Posterior vena cava (tissue), 2 donors: ENCODE measurements at regions not wholly inside any gene's neighbourhood (a gene's known extent, or its start where the extent isn't known, plus 50 kb on each side); places are given as distances from the start of the nearest gene placed in this dataset.

Source experiments
- DNase-seq: peaks from one replicate; pipeline ENCODE4 v3.0.0-alpha.2; 2020; ENCODE audit warnings: low spot score
- intact Hi-C, 2 donors: fragments of 100-400 bp; cut with DNase I; formaldehyde crosslinking; loops; one replicate each; pipeline versions ENCODE4 v1.14.1 to v1.14.2; 2022 to 2023
- donor health status: DM: yes; HTN: yes; CAD: no.
- donor health status: DM: yes; HTN: yes; CAD: no.

DNA sequence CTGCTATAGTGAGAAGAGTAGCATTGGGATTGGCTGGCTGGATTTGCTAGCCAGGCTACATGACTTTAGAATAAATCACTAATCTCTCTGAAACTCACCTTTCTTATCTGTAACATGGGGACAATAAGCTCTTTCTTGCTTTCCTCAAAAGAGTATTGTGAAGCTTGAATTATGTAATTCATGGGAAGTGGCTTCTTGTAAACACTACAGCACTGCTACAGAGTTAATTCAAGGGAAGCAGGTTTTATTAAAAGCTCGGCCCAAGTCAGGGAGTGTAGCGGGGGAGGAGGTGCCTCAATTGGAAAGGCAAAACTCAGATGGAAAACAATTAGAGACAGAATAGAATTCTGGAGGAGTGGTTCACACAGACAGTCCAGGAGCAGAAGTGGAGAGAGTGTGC lies 100.9 kb upstream of the CELF4 start:
- DNase-seq = no peak
- intact Hi-C loops = no loop called here

DNA sequence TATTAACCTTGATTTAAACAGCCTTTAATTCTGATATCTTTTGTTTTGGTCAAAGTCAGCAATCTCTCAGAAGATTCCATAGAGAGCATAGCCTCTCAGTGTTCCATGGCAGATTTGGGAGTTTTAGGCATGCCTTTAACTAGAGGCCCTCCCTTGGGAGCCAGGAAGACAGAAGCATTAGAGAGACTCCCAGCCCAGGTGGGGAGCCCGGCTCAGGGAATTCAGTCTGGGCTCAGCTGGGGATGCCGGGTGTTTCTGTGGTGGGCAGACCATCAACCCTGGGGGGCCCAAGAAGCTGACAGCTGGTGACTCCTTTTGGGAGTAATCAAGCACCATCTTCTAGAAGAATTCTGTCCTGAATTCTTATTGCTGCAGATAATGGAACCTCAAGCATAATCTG lies 99.7 kb upstream of the CELF4 start:
- intact Hi-C loops = no loop called here
- DNase-seq = no peak

DNA sequence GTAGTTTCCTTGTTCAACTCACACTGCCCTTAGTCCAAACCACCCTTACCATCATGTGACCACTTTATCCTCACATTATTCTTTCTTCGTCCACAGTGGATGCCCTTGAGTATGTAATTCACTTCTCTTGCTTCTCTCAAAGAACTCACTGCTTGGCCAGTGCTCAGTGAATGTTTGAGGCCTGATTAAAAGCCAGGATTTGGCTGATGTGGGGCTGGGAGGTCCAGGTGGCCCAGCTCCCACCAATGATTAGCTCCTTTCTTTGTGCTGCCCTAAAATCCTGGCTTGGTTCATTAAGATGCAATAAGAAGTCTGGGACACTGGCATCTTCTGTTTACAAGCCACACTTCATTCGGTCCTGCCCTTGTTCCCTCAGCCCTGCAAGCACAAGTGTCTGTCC lies 97.8 kb upstream of the CELF4 start:
- no peak for DNase-seq
- intact Hi-C loops = no loop called here

DNA sequence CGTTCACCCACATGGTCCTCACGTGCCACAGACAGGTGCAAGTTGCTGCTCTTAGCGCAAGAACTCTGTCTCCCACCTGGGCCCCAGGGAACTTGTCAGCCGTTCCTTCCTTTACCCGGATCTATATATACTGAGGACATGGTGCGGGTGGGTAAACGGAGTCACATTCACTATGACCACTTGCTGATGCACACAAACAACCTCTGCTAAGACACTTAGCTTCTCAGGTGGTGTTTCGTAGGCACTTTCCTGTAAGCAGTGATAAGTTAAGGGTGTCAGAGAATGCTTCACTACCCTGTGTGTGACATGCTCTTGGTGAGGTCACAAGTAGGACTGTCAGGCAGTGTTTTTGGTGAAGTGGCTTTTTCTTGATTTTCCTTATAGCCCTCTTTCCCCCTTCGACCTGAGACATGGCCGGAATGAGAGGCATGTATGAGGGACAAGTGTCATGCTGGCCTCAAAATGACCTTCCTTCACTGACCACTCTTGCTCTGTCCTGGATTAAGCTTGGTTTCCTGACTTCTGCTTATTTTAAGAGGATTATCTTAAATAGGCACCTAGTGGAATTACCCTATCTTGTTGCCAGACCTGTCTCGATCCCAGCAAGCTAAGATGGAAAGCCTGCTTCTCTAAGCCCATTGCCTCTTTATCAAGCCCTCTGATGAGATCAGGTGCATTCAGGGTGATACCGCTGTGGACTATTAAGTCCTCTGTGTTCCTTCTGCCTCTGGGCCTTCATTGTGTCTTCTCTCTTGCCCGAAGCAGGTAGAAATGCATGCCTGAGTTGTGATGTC lies 97.1 kb upstream of the CELF4 start:
- intact Hi-C loops = no loop called here

DNA sequence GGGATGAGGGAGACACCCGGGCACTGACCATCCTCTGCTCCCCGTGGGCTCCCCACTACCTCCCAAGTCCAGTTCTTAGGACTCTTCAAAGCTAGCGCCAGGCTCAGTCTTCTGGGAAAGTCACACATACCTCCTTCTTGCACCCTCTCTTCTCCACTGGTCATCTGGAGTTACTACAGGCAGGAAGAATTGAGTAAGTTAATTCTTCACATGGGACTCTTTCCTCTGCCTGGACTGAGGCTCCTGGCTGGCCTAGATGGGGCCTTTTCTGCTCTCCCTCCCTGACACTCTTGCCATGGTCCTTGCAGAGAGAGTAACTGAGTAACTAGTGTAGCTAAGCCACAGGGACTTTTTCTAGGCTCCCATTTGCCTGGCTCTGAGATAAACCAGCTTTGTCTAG lies 96.5 kb upstream of the CELF4 start:
- intact Hi-C loops = no loop called here
- DNase-seq = no peak

More for the DNA sequence above, 97.1 kb upstream of the CELF4 start:
- no peak for DNase-seq

DNA sequence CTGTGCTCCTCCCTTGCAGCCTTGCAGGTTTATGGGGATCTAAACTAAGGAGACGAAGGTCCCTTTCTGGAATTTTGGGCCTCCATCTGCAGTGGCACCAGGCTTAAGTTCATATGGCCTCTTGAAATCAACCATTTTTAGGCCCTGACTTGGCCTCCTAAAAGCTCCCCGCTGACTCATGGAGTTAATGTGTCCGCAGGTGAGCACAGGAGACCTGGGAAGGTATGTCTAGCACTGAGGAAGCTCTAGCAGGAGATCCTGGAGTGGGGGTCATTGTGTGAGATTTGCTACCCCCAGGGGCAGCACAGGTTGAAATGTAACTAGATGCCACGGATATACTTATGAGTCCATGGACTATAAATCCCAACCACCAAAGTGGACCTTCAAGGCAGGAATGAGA lies 95.9 kb upstream of the CELF4 start:
- intact Hi-C loops = no loop called here
- DNase-seq = no peak

DNA sequence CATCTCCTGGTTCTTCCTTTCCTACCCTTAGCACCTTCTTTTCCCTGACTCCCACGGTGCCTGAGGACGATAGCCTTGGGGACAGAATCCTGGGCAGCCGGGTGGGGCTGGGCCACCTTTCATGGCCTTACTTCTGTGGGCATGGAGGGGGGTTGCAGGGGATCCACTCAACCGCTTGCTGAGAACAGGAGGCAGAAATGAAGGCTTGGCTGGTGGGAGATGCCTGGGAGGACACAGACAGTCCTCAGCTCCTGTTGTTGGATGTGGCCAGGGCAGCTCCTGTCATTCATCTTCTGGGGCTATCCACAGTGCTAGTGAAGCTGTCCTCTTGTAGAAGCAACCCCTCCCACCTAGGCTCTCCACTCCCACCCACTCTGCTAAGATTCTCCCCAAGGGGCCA lies 95.5 kb upstream of the CELF4 start:
- no peak for DNase-seq
- intact Hi-C loops = no loop called here

DNA sequence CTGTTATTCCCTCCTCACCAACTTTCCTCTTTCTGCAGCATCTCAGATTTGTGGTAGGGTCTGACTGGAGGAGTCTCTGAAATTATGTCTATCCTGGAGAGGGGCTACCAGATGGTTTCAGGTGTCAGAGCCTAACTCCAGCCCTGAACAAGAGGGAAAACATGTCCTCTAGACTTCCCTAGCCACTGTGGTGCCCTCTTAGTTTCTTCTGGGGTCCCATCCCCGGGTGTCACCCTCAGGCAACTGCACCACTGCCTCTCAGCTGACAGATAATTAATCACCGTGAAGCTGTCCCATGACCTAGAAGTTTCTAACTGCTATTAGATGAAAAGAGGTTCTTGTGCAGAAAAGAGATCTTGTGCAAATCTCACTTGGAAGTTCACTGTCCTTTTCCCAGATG lies 95.1 kb upstream of the CELF4 start:
- no peak for DNase-seq
- intact Hi-C loops = no loop called here

DNA sequence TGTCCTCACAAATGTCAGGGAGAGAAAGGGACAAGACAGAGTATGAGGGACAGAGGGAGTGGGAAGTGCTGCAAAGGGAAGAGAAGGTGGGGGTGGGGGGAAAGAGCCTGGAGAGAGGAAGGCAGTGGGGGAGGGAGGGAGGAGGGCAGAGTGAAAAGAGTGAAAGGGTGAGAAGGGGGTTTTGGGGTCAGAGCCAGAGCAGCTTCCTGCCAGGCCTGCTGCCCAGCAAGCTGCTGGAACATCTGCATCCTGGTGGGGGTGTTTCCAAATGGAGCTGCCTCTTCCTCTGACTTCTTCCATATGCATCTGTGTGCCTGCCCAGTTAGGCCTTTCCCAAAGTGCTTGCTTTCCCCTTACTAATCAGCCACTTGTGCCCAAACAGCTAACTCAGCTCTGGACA lies 94.3 kb upstream of the CELF4 start:
- DNase-seq = no peak
- intact Hi-C loops = no loop called here

DNA sequence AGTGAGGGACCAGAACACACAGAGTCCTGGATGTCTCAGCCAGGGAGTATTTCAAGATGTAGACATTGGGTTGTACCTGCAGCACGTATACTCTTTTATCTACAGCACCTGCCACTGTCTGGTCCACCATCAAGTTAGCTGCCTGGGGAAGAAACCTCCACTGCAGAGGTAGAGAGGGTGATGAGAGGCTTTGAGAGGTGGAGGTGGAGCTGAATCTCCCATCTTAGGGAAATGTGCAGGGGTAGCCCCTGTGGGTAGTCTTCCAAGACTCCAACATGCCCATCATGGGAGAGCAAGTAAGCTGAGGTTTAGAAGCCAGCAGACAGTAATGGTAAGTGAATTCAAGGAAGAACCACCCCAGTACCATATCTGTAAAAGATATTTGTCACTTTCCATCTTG lies 93.3 kb upstream of the CELF4 start:
- intact Hi-C loops = no loop called here
- DNase-seq = no peak

DNA sequence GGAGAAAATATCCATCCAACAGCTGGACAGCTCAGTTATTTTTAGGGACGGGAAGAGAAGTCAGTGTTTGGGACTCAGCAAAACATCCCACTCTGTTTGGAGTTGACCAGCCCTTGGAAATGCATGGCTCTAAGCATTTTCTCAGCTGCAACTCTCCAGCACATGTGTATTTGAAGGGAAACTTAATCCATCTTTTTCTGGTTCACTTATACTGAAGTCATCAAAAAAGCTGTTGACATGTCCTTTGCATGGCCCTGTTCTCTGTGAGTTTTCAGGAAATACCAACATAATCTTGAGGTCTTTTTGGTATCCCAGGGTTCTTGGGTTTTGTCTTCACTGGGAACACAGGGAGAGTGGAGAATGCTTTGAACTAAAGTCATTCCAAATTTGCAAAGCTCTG lies 91.9 kb upstream of the CELF4 start:
- intact Hi-C loops = no loop called here
- no peak for DNase-seq

DNA sequence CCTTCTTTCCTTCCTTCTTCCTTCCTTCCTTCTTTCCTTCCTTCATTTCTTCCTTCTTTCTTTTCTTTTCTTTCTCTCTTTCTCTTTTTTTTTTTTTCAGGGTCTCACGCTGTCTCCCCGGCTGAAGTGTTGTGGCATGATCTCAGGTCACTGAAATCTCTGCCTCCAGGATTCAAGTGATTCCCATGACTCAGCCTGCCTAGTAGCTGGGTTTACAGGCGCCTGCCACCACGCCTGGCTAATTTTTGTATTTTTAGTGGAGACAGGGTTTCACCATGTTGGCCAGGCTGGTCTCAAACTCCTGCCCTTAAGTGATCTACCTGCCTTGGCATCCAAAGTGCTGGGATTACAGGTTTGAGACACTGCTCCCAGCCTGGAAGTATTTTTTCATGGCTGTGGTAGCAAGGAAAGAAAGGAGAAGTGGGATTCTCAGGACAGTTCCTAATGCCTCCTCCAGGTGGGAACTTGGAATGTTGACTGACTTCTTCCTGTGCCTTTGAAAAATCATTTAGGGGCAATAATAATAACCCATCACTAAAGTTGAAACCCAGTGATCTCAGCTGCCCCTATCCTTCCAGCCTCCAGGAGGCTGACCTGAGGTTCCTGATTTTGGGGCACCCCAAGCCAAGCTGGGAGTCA lies 89.3 kb upstream of the CELF4 start:
- no peak for DNase-seq
- intact Hi-C loops = loop anchor here in 1 of 2 donors (5.0 kb wide), 1 partner anchor 218 kb away; no protein-coding TSS in a partner anchor

DNA sequence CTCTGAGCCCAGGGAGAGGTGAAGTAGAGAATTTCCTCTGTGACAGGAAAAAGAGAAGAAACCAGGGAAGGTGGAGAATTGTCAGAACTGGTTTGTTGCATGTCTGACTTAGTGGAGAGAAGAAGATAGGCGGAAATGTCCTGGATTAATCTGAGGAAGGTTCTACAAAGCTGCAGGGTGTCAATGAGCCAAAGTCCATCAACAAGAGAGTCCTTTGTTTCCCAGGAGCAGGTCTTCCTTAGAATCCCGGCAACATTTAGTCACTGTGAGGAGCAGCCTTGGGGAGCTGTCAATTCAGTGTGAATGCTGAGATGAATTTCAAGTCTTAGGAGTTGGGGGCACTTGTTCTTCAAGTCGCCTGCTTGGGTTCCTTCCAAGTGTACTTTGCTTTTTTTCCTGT lies 88.4 kb upstream of the CELF4 start:
- no peak for DNase-seq
- intact Hi-C loops = loop anchor here in 1 of 2 donors (5.0 kb wide), 1 partner anchor 217 kb away; no protein-coding TSS in a partner anchor

DNA sequence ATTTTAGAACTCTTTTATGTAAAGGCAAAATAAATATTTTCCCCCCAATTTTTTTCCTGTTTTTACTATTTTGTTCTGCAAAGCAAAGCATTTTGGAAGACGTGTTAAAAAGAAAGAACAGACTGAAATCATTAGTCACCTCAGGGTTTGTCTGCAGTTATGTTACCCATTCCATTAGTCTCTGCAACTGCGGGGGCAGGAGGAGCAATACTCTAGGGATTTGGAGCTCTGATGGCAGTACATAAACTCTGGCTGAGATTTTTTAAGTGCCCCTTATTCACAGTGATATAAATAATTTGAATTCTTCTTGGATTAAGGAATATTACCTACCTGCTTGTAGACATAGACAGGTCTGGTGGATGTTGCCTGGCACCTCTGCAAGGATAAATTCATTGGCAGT lies 88.0 kb upstream of the CELF4 start:
- intact Hi-C loops = loop anchor here in 1 of 2 donors (5.0 kb wide), 1 partner anchor 216 kb away; no protein-coding TSS in a partner anchor
- DNase-seq = no peak

DNA sequence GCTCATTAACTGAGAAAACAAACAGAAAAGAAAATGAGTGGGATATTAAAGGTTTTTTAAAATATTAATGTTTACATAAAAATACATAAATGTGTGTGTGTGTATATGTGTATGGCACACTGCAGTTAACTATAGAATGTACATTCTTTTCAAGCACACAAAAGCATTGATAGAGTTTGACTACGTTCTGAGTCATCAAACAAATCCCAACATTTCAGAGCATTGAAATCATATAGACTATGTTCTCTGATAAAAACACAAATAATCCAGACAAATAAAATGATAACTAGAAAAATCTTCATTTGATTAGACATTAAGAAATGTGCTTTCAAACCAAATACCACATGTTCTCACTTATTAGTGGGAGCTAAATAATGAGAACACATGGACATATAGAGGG lies 84.3 kb upstream of the CELF4 start:
- intact Hi-C loops = loop anchor here in 1 of 2 donors (5.0 kb wide), 1 partner anchor 213 kb away; no protein-coding TSS in a partner anchor
- no peak for DNase-seq

DNA sequence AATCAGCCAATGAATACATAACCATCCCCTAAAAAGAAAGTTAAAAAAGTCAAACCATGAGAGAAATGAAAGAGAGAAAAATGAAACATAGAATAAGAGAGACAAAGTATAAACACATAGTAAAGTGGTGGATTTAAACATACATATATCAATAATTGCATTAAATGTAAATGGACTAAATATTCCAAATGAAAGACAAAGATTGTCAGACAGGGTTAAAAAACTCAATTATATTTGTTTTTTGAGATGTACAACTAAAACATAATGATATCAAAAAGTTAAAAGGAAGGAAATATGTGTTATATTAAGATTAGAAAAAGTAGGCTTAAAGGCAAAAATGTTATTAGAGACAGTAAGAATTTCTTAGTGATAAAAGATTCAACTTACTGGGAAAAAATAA lies 83.8 kb upstream of the CELF4 start:
- no peak for DNase-seq
- intact Hi-C loops = no loop called here

DNA sequence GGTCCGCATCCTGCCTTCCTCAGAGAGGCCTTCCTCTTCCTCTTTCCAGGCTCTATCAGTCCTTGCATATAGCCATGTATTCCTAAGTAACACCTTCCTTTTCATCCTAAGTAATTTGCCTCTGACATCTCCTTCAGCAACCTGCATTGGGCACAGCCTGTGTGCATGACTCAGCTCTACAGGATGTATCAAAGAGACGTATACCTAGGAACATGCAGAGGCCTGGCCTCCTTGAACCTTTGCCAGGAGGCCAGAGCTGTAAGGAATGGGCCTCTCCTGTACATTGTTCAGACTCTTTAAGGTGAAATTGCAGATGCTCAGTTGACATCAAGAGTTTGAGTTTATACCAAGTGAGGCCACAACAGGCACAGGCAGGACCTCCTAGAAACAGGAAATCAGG lies 76.0 kb upstream of the CELF4 start:
- intact Hi-C loops = no loop called here
- DNase-seq = no peak

DNA sequence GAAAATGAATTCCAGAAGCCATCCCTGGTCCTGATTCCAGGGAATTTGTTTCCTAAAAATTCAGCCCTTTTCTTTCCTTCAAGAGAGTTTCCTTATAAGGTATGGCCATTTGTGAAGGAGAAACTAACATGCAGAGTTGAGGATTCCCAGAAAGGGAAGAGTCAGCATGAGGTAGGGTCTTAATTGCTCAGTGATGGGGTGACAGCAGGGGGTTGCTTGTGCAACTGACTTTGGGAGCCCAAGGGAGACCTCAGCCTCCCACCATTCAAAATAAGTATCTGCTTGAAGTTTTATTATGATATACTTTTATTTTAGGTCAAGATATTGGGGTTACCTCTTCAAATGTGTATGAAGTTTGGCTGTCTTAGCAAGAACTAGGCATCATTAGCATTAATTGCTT lies 74.9 kb upstream of the CELF4 start:
- DNase-seq = no peak
- intact Hi-C loops = no loop called here

DNA sequence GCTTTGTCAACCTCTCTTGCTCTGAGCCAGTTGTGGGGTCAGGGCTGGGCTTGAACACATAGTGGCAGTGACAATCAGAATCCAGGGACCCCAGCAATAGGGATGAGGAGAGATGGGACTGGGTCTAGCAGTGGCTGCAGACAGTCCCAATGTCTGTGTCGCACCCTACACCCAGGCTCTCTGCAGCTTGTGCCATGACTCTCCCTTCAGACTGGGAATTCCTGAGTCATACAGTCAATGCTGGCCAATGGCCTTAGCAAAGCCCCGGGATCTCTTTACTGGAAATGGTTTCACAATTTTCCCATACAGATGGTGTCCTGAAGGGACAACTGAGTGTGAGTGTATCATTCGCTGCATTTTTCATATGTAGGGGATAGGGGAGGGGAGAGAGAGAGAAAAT lies 74.2 kb upstream of the CELF4 start:
- no peak for DNase-seq
- intact Hi-C loops = no loop called here

DNA sequence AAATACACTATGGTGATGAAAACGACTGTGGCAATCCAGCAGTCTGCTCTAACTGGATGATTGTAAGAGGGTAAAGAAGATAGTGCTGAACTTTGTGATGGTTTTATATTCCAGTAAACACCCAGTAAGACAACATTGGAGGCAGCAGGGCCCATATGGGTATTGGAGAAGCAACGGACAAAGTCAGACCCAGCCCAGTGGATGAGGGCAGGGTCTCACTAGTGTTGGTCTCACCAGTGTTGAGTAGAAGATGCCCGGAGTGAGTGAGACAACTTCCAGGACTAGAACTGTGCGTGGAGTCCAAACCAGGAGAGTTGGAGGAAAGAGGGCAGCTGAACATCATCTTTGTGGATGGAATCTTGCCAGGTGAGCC lies 71.9 kb upstream of the CELF4 start:
- intact Hi-C loops = no loop called here

DNA sequence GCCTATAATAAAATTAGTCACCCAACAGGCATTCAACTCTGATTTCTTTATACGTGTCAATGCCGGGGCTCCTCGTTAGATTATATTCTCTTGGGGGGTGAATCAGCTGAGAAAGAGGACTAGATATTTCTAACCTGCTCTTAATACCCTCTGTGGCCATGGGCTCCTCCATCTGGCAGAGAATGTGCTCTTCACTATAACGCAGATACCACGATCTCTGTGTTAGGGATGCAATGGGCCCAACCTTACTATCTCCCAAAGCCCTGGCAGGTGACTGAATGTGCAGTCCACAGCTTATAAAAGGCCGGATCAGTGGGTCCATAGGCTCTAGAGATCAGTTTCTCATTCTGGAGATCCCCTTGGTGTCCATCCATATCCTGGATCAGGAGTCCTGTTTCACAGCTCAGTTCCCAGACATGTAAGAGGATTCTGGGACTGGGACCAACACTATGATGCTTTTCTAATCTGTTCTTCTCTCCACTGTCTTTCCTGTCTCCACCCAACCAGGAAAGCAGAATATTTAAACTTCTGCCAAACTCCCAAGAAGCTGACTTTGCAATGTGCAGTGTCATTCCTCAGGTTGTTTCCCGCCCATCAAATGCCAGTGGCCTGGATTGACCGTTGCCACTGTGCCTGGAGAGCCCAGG lies 71.4 kb upstream of the CELF4 start:
- intact Hi-C loops = no loop called here
- no peak for DNase-seq

More for the DNA sequence above, 71.9 kb upstream of the CELF4 start:
- no peak for DNase-seq
